Astrocyte of the cerebellum (primary cell): ENCODE measurements at regions not wholly inside any gene's neighbourhood (a gene's known extent, or its start where the extent isn't known, plus 50 kb on each side); places are given as distances from the start of the nearest gene placed in this dataset.
"Not testable (repeated sequence)": the region's sequence is repeated elsewhere in the genome, so short reads cannot be mapped to it uniquely, and the experiment has no call there.

Source experiments
- DNase-seq: peaks from one replicate; pipeline ENCODE4 v3.0.0-alpha.2; 2011; ENCODE audit warnings: low read depth
- H3K4me3 ChIP-seq: 2 replicates; pipeline ENCODE4 v1.5.1; 2011; ENCODE audit warnings: mild to moderate bottlenecking, low read depth, low read length, moderate library complexity
- in situ Hi-C: cut with HindIII; loops from 2 replicates; pipeline ENCODE4 v1.10.0; 2017; ENCODE audit warnings: low sequenced_read_pairs
- TF ChIP-seq, protein P1 (sequence below): IDR thresholded peaks from 2 replicates; pipeline ENCODE4 v1.5.1; 2012; ENCODE audit warnings: low read length, low read depth, moderate library complexity, mild to moderate bottlenecking; ENCODE audit errors: missing control alignments

GRCh38 chr3:8069471-8069870 lies 432.2 kb upstream of the LMCD1 start:
- H3K4me3 ChIP-seq: no peak overlapping the region
- TF ChIP-seq, protein P1, sequence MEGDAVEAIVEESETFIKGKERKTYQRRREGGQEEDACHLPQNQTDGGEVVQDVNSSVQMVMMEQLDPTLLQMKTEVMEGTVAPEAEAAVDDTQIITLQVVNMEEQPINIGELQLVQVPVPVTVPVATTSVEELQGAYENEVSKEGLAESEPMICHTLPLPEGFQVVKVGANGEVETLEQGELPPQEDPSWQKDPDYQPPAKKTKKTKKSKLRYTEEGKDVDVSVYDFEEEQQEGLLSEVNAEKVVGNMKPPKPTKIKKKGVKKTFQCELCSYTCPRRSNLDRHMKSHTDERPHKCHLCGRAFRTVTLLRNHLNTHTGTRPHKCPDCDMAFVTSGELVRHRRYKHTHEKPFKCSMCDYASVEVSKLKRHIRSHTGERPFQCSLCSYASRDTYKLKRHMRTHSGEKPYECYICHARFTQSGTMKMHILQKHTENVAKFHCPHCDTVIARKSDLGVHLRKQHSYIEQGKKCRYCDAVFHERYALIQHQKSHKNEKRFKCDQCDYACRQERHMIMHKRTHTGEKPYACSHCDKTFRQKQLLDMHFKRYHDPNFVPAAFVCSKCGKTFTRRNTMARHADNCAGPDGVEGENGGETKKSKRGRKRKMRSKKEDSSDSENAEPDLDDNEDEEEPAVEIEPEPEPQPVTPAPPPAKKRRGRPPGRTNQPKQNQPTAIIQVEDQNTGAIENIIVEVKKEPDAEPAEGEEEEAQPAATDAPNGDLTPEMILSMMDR: no peak
- in situ Hi-C loops: no loop called here
- no peak for DNase-seq

- in situ Hi-C loops: no loop called here
- TF ChIP-seq, protein P1: no peak
- H3K4me3 ChIP-seq: no peak overlapping the region
- peak; percentile 72 for DNase-seq
Measured at GRCh38 chr3:8070011-8070410, 431.6 kb upstream of the LMCD1 start.

GRCh38 chr3:8074740-8075139 lies 426.9 kb upstream of the LMCD1 start:
- in situ Hi-C loops, H3K4me3 ChIP-seq, DNase-seq: not testable (repeated sequence)

DNA sequence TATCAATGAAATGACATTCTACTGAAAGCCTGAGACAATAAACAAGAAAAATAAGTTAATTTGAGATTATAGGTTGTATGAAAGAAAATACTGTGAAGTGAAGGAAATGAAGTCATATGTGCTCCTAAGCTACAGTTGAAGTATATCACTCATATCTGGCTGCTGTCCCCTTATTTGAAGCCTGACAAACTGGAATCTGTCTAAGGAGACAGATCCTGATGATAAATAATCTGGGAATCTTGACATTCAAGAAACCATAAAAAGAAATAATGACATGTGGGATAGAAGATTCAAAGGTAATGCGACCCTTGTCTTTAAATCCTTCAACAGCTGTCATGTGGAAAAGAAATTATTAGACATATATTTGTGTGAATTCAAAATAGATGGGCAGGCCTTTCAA lies 424.5 kb upstream of the LMCD1 start:
- in situ Hi-C loops: no loop called here
- TF ChIP-seq, protein P1: no peak
- no peak for DNase-seq
- no peak overlapping the region for H3K4me3 ChIP-seq

DNA sequence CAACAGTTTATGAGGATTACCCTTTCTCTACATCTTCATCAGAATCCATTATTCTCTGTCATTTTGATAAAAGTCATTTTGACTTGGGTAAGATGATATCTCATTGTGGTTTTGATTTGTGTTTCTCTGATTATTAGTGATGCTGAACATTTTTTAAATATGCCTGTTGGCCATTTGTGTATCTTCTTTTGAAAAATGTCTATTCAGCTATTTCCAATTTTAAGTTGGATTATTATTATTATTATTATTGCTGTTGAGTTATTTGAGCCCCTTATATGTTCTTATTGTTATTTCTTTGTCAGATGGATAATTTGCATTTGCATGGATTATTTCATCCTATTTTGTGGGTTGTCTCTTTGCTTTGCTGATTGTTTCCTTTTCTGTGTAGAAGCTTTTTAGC lies 421.2 kb upstream of the LMCD1 start:
- H3K4me3 ChIP-seq: no peak overlapping the region
- in situ Hi-C loops: no loop called here
- no peak for DNase-seq
- TF ChIP-seq, protein P1: no peak

- TF ChIP-seq, protein P1: no peak
- no peak for DNase-seq
- in situ Hi-C loops: no loop called here
- no peak overlapping the region for H3K4me3 ChIP-seq
Measured at GRCh38 chr3:8085498-8085897, 416.1 kb upstream of the LMCD1 start.

DNA sequence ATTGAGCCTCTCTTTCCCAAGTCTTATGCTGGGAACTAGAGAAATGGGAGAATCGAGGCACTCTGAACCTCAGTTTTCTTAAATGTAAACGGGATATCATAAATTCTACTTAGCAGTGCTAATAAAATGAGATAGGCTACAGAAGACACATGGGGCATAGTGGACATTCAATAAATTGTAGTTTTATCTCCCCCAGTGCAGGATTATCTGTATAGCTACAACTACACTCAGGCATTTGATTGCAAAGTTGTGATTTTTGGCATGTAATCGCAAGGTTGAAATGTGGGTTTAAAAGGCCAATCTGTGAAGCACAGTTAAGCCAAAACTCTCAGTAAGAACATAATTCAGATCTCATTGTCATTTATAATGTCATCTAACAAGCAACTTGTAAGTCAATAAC lies 413.7 kb upstream of the LMCD1 start:
- in situ Hi-C loops: no loop called here
- H3K4me3 ChIP-seq: no peak overlapping the region
- TF ChIP-seq, protein P1: no peak
- no peak for DNase-seq
